ENCODE measurements at regions not wholly inside any gene's neighbourhood (a gene's known extent, or its start where the extent isn't known, plus 50 kb on each side); places are given as distances from the start of the nearest gene placed in this dataset.
"Not testable (repeated sequence)": the region's sequence is repeated elsewhere in the genome, so short reads cannot be mapped to it uniquely, and the experiment has no call there.

GRCh38 chr2:87476936-87477335, 271.0 kb upstream of the PLGLB2 start:
- peak in 1 of 2 donors; percentile 24 for DNase-seq (ENCODE audit: low read depth in 1 of 2, low spot score in 1 of 2)

DNA sequence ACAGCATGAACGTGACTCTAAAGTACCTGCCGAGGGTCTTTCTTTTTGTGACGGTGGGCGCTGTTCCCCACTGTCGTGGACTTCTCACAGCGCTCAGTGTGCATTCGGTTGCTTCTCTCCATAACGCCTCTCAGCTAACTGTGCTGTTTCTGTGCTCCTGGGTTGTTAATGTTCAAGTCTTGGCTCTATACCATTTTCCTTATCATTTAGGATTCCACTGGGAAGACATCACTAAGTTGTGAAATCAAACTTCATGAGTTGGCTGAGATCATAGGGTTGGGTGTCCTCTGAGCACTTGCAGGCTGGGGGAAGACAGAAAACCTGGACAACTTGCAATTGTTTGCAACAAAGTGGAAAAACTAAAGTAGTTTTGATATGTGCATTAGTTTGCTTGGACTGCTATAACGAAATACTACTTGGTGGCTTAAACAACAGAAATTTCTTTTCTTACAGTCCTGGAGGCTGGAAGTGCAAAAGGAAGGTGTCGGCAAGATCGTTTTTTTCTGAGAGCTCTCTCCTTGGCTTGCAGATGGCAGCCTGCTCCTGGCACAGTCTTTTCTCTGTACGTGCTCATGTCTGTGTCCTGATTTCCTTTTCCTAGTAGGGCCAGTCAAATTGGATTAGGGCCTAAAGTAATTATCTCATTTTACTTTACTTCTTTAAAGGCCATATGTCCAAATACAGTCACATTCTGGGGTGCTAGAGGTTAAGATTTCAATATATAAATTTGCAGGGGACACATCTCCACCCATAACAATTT, 270.0 kb upstream of the PLGLB2 start:
- not testable (repeated sequence) for DNase-seq (ENCODE audit: low read depth in 1 of 2, low spot score in 1 of 2)

DNA sequence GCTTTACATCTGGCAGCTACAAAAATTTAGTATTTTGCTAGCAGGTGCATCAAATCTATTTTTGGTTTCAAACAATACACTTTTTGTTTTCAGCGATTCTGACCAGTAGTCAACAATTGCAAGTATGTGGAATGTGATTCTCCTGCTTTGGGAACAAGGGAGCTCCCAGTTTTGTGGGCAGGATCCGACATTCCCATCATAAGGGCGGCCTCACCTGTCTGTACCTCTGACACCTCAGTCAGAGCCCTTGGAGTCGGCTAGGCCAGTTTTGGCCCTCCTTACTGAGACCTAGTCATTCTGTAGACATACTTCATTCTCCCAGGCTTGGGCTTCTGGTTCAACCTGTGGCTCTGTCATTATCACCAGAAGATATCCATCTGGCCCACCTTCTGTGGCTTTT, 269.0 kb upstream of the PLGLB2 start:
- not testable (repeated sequence) for DNase-seq (ENCODE audit: low read depth in 1 of 2, low spot score in 1 of 2)

DNA sequence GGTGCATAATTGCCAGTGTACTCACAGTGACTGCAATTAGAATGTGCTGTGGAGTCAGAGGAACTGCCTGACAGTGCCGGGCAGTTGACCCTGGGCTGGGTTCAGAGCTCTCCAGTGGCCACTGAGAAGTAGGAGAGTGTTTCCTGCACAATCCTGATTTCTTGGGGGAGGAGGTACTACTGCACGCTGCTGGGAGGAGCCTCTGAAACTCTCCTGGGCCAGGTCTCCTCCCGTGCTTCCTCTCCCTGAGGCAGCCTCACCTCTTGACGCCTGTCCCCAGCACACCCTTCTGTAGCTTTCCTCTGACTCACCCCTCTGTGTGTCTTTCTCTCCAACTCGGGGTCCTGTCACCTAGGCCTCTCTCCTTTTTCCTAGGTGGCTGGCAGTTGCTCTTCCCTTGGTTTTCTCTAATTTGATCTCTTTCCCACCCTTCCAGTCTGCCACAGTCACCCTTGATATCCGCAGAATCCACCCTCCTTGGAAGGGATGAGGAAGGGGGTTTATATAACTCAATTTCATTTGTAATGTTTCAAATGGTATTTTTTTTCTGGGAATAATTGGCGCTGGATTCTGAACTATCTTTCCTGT, 264.7 kb upstream of the PLGLB2 start:
- DNase-seq (ENCODE audit: low read depth in 1 of 2, low spot score in 1 of 2) = peak in 1 of 2 donors; percentile 20

- DNase-seq (ENCODE audit: low read depth in 1 of 2, low spot score in 1 of 2) = not testable (repeated sequence)
Measured at GRCh38 chr2:87484363-87484762, 263.5 kb upstream of the PLGLB2 start.

DNA sequence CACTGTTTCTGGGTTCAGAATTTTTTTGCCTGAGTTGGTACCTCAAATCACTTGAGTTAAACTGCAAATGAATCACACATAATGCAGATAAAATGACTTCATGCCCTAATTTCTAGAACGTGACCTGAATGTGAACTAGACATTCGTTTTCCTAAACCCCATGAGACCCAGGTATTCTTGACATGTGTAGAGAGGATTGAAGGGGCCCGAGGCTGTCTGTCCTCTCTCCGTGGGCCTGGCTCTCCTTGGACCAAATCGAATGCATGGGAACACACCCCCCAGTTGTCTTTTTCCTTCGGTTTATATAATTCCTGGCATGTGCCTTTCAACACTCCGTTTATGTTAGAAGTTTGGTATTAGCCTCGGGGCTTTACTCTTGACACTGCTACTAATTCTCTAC, 262.4 kb upstream of the PLGLB2 start:
- DNase-seq (ENCODE audit: low read depth in 1 of 2, low spot score in 1 of 2) = not testable (repeated sequence)

DNA sequence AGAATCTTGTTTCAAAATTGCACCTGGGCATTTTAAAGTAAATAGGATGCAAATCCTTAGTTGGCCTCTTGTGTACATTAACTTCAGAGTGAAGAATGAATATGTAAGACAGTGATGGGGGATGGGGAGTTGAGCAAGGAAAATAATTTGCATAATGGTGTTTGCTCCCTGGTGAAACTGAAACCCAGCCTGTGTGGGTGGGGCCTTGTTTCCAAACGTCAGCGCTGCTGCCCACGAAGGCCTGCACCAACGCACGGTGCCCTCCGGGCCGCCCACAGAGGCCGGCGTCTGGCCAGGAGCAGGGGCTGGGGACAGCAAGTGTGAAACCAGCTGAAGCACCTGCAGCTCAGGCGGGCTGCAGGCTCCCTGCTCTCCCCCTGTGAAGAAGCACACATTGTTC, 262.0 kb upstream of the PLGLB2 start:
- not testable (repeated sequence) for DNase-seq (ENCODE audit: low read depth in 1 of 2, low spot score in 1 of 2)

DNA sequence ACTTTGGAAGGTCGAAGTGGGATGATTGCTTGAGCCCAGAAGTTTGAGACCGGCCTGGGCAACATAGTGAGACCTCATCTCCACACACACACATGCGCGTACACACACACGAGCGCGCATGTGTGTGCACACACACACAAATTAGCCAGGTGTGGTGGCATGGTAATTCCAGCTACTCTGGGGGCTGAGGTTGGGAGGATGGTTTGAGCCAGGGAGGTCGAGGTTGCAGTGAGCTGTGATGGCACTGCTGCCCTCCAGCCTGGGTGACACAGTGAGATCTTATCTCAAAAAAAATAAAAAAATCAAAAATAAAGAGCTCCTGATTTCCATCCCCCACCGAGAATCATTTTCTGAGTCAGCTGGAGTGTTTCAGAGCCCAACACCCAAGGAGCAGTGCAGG, 261.5 kb upstream of the PLGLB2 start:
- not testable (repeated sequence) for DNase-seq (ENCODE audit: low read depth in 1 of 2, low spot score in 1 of 2)

DNA sequence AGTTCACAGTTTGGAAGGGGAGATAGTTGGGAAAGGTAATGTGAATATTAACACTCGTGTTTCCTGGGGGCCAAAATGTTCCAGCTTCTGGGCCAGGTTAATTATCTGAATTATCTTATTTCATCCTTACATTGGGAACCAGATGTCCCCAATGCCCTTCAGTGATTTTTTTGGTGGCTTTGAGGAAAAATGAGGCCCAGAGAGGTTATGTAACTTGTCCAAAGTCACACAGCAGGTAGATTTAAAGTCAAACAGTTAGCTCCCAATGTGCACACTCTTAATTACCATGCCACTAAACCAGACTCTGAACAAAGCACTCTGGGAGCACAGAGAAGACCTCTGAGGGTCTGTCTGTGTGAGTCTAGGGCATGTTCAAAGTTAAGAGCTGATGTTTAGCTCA, 259.9 kb upstream of the PLGLB2 start:
- DNase-seq (ENCODE audit: low read depth in 1 of 2, low spot score in 1 of 2) = not testable (repeated sequence)

DNA sequence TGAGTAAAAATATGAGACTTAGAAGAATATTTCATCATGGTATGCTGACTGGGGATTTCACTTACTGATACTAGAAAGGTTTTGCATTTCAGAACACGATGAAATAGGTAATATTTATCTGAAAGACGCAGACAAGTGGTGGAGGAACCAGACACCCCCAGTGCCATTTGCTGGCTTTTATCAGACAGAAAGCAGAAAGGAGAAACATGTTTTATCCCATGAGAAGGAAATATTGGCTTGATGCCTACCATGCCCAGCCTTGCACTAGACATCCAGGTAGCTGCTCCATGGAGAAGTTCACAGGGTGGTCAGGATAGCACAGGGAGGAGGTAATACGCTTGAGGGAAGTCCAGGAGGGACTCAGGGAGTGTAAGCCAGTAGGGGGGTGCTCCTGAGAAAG, 258.9 kb upstream of the PLGLB2 start:
- not testable (repeated sequence) for DNase-seq (ENCODE audit: low read depth in 1 of 2, low spot score in 1 of 2)

DNA sequence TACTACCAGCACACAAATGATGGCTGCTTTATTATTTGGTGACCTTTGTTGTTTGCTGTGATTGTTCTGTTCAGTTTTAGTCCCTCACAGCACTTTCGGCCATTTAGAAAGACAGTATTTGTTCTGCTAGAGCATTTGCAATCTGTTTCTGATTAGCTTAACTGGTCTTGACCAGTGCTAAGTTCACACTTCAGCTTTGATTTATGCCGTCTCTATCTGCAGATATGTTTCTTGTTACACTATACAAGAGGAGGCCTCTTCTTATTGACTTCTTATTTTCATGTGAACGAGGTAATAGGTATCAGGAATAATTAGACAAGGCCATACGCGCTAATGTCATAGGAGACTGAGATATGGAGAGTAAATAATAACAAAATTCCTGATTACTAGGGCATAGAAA, 253.0 kb upstream of the PLGLB2 start:
- not testable (repeated sequence) for DNase-seq (ENCODE audit: low read depth in 1 of 2, low spot score in 1 of 2)

DNA sequence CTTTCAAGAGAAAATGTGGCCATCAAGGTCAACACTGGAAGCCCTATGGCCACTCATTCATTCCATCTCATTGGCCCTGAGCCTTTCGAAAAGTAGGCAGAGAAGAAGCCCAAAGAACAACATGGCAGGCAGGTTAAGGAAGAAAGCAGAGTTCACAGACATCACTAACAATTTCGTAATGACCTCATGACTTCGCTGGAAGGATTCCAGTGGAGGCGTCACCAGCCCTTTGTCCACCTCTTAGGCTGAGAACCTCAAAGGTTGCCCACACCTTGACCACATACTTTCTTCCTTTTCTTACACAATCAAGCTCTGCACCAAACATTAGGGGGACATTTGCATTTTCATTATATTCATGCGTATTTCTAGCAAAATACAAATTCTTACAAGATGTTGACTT, 252.4 kb upstream of the PLGLB2 start:
- DNase-seq (ENCODE audit: low read depth in 1 of 2, low spot score in 1 of 2) = not testable (repeated sequence)

GRCh38 chr2:87496036-87497006, 251.6 kb upstream of the PLGLB2 start:
- not testable (repeated sequence) for DNase-seq (ENCODE audit: low read depth in 1 of 2, low spot score in 1 of 2)

DNA sequence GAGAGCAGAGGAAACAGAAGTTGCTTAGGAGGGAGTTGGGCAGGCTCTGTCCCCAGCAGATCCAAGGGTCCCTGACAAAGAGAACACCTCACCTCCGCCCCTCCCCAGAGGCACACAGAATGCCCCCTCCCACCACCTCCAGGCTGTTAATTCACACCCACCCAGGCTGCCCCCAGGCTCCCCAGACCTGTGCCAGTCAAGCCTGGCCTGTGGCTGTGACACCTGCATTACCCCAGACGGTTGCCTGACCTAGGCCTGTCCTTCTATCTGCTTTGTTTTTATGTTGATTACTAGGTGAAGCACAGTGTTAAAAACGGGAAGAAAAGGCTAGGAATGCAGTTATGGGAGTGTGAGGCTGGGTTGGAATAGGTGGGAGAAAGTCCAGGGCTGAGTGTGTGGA, 250.8 kb upstream of the PLGLB2 start:
- not testable (repeated sequence) for DNase-seq (ENCODE audit: low read depth in 1 of 2, low spot score in 1 of 2)

DNA sequence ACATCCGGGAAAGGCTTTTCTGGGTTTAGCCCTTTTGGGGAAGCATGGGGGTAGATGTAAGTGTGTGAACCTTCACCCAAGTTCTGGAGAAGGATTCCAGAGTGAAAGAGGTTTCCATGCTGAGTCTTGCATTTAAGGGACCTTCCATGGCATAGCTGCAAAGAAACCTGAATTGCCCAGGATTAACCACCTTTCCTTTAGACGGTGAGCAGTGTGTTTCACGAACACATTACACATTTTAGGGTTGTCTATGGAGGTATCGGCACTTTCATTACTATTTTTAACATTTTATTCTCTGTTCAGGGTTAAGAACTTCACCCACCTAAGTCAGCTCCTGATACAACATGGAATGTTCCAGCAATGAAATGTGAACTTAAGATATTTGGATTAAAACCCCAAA, 250.2 kb upstream of the PLGLB2 start:
- DNase-seq (ENCODE audit: low read depth in 1 of 2, low spot score in 1 of 2) = not testable (repeated sequence)

- DNase-seq (ENCODE audit: low read depth in 1 of 2, low spot score in 1 of 2) = not testable (repeated sequence)
Measured at GRCh38 chr2:87498169-87498853, 249.6 kb upstream of the PLGLB2 start.

GRCh38 chr2:87498854-87499238, 249.0 kb upstream of the PLGLB2 start:
- not testable (repeated sequence) for DNase-seq (ENCODE audit: low read depth in 1 of 2, low spot score in 1 of 2)

DNA sequence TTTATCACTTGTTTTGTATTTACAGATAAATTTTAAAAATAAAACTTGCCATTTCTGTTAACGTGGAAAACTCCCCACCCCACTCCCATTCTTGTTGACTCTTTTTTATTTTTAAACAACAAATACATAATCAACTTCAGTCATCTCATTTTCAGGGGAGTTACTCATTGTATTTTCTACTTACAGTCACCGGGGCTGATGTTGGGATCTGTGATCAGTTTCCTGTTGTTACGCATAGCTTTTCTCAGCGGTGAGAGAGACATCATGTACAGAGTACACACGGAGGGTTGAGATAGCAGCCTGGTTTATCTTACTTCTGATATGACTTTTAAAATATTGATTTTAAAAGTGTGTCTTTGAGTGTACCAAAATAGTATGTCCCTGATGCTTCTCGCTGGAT, 248.0 kb upstream of the PLGLB2 start:
- DNase-seq (ENCODE audit: low read depth in 1 of 2, low spot score in 1 of 2) = not testable (repeated sequence)

- DNase-seq (ENCODE audit: low read depth in 1 of 2, low spot score in 1 of 2) = not testable (repeated sequence)
Measured at GRCh38 chr2:87500421-87500820, 247.5 kb upstream of the PLGLB2 start.

GRCh38 chr2:87500951-87501350, 246.9 kb upstream of the PLGLB2 start:
- DNase-seq (ENCODE audit: low read depth in 1 of 2, low spot score in 1 of 2) = not testable (repeated sequence)

GRCh38 chr2:87502948-87503347, 244.9 kb upstream of the PLGLB2 start:
- DNase-seq (ENCODE audit: low read depth in 1 of 2, low spot score in 1 of 2) = not testable (repeated sequence)

All from stimulated activated CD4-positive, alpha-beta T cell treated with anti-CD3 and anti-CD28 coated beads, Interleukin-15, amount 100 ng/mL, for 1 hour (primary cell).